ENCODE measurements at regions not wholly inside any gene's neighbourhood (a gene's known extent, or its start where the extent isn't known, plus 50 kb on each side); places are given as distances from the start of the nearest gene placed in this dataset.

GRCh38 chr14:101006008-101006407 lies 102.5 kb upstream of the RTL1 start:
- Histone ChIP-seq H3K9me3 (replicated peaks; ENCODE audit: control insufficient read depth, insufficient read depth, low read length) (no peaks in the 10 kb centered on the region), H2AFZ (ENCODE audit: low read depth, low read length) (no peak overlapping the region), H3K9ac (replicated peaks; ENCODE audit: extremely low read depth, insufficient read depth, low read length) (no peak overlapping the region), H3K27me3 (ENCODE audit: control insufficient read depth in 2 of 2, insufficient read depth in 2 of 2, low read length in 2 of 2) (no peaks in the 10 kb centered on the region), H3K4me2 (ENCODE audit: insufficient read depth, low read length) (no peak overlapping the region), H3K9me1 (replicated peaks; ENCODE audit: control insufficient read depth, extremely low read depth, insufficient read depth, low read length) (no peaks in the 10 kb centered on the region), H3K27ac (ENCODE audit: insufficient read depth, low read depth, low read length) (no peak overlapping the region), H3K4me3 (replicated peaks in 1 of 3; ENCODE audit: insufficient read depth in 1 of 3, low read depth in 1 of 3, low read length in 3 of 3) (no peak overlapping the region), H3K4me1 (ENCODE audit: control insufficient read depth, extremely low read depth, insufficient read depth, low read length) (no peaks in the 10 kb centered on the region), H4K20me1 (replicated peaks; ENCODE audit: control insufficient read depth, extremely low read depth, insufficient read depth, low read length) (no peaks in the 10 kb centered on the region), H3K36me3 (ENCODE audit: control insufficient read depth in 2 of 2, extremely low read depth in 1 of 2, insufficient read depth in 2 of 2, low read length in 2 of 2) (peaks cover 2 to 10% of the 10 kb centered on the region in 2 experiments), H3K79me2 (ENCODE audit: control insufficient read depth, insufficient read depth, low read length) (no peaks in the 10 kb centered on the region)
- BruUV-seq (replicated peaks), result no TSS peak
- intact Hi-C loops (cut with micrococcal nuclease) (no loop called here), dilution Hi-C loops (cut with MboI; ENCODE audit: extremely low pct_ligation_motif_present, low sequenced_read_pairs) (no loop called here)
- POLR2A ChIA-PET, result no interaction called here
- FAIRE-seq (no peak), DNase-seq (ENCODE audit: low read depth, low spot score) (no peak)
- CTCF ChIA-PET, result interaction anchor here (1.5 kb wide), 1 partner anchor 12 kb away, joined by 4 read pairs; no protein-coding TSS in a partner anchor
- TF ChIP-seq JUN (IDR thresholded peaks at IDR 0.05; ENCODE audit: borderline replicate concordance, insufficient read depth, insufficient read length, low read depth), result no peak
- TF ChIP-seq EZH2 (IDR thresholded peaks at IDR 0.05; ENCODE audit: borderline replicate concordance, low read depth, low read length, severe bottlenecking), result no peak
- TF ChIP-seq FOS (IDR thresholded peaks at IDR 0.05; ENCODE audit: borderline replicate concordance, insufficient read depth, low read length), result no peak
- no peak for TF ChIP-seq CTCF (IDR thresholded peaks at IDR 0.05; ENCODE audit: extremely low read depth in 1 of 2, insufficient read depth in 1 of 2, low read depth in 1 of 2, low read length in 2 of 2)
- no peak for TF ChIP-seq GATA2 (IDR thresholded peaks at IDR 0.05; ENCODE audit: insufficient read depth, insufficient read length, low read depth, low read length)
- no peak for TF ChIP-seq MAX (IDR thresholded peaks at IDR 0.05; ENCODE audit: insufficient read depth, insufficient read length)
- TF ChIP-seq MYC (IDR thresholded peaks at IDR 0.05; ENCODE audit: low read depth, low read length), result no peak
- no peak for TF ChIP-seq POLR2AphosphoS5 (IDR thresholded peaks at IDR 0.05; ENCODE audit: insufficient read depth, low read depth, low read length)
- TF ChIP-seq POLR2A (IDR thresholded peaks at IDR 0.05; ENCODE audit: low read depth, low read length), result no peak

All from endothelial cell of umbilical vein (primary cell).